IPS-NIHi7 (cell line): ENCODE measurements at regions not wholly inside any gene's neighbourhood (a gene's known extent, or its start where the extent isn't known, plus 50 kb on each side); places are given as distances from the start of the nearest gene placed in this dataset.
"Not testable (repeated sequence)": the region's sequence is repeated elsewhere in the genome, so short reads cannot be mapped to it uniquely, and the experiment has no call there.

Source experiments
- DNase-seq: peaks from one replicate; pipeline ENCODE4 v3.0.0; 2012; ENCODE audit warnings: mixed read lengths; ENCODE audit errors: extremely low spot score

DNA sequence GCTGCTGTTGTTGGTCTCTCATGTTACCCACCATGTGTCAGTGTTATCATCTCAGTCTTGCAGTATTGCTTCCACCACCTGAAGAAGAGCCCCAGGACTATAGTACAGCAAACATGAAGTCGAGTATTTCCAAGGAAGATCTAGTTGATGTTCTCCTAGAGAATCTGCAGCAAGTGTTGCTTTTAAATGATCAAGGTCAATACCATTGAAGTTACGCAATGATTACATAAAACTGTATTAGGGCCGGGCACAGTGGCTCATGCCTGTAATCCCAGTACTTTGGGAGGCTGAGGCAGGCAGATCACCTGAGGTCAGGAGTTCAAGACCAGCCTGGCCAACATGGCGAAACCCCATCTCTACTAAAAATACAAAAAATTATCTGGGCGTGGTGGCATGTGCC, 173.9 kb downstream of the TJP1 start:
- not testable (repeated sequence) for DNase-seq

DNA sequence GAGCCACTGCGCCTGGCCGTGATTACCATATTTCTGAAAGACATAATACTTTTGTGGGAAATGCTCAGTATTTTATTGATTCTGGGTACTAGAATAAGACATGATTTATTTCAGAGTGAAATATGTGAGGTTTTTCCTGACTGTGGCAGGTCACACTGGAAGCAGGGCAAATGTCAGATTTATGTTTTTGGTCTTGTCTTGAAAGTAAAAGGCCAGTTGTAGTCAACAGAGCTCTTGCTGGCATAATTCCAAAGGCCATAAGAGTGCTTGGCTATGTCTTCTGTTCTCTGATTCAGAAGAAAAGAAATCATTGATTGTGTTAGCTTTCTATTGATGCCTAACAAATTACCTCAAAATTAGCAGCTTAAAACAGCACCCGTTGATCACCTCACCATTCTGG, 176.4 kb downstream of the TJP1 start:
- DNase-seq: no peak

GRCh38 chr15:29644361-29644760, 177.9 kb downstream of the TJP1 start:
- not testable (repeated sequence) for DNase-seq

DNA sequence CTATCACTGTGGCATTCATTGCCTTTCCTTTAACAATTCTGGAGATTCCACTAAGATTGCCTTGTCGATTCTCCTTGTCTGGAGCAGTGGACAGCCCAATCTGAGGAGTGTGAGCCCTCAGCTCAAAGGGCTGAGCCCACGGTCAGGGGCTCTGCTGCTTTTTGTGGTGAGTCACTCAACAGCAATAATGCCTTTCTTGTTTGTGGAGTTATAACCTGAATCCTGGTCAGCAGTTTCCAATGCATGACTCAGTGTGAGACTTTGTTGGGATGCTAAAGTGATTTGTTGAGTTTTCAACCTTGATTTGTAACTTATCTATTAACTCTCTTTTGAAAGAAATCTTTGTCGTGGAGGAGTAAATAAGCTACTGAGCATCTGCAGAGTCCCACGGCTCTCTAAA, 183.5 kb downstream of the TJP1 start:
- DNase-seq: no peak

DNA sequence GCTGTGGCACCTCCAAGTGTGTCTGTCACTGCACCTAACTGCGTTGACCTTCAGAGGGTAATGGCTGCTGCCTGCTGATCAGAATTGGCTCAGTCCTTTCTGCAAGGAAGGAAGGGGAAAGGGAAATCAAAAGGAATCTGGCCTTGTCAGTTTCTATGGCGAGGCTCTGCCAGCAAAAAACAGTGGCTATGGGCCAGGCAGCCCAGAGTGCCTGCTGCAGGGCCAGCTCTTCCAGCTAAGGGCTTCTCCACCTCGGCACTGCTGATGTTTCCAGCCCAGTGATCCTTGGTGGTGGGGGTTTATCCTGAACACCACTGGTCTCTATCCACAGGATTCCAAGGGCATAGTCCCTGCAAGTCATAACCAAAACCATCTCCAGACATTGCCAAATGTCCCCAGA, 184.3 kb downstream of the TJP1 start:
- no peak for DNase-seq

DNA sequence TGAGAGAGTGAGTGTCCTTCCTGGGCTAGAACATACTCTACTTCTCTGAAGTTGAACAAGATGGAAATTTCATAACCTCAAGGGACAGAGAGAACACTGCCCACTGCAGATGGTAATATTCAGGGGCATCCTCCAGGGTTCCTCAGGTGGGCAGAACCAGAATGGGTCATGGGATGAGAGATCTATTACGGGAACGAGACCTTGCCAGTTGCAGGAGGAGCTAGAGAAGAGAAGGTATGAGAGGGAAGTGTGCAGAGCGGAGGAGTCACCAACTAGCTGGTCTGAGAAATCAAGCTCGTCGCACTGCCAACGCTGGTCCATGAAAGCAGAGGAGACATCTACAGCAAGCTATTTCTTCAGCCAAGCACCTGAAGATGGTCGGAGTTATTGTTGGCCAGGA, 184.7 kb downstream of the TJP1 start:
- no peak for DNase-seq

DNA sequence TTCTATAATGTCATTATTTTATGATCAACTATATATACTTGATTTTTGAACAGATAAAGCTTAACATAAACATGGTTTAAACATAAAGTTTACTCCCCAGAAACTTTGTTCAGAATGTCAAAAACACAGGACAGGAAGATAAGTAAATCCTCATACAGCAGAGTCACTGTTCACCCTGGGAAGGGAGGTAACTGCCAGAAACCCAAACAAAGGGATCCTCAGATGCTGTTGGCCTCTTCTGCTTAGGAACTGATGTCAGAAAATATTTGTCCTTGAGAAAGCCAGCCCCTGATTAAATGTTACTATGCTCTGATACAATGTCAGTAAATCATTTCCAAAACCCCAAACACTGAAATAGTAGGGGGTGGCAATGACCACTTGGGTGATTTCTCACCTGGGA, 185.3 kb downstream of the TJP1 start:
- no peak for DNase-seq

DNA sequence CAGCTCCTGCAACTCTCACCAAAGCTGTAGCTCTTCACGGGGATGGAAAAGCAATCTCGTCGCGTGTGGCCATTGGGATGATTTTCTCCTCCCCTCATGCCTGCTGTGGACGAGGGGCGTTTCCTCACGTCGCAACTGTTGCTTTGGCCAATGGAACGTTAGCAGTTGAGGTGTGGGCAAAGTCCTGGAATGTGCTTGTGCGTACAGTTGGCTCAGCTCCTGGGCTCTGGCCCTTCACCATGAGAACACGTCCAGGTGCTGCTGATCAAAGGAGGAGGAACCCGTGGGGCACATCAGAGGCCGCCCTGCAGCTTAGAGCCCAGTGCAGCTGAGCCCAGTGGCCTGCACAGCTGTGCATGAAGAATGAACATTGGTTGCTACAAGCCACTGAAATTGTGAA, 186.1 kb downstream of the TJP1 start:
- DNase-seq: no peak

GRCh38 chr15:29635513-29636098, 186.7 kb downstream of the TJP1 start:
- no peak for DNase-seq

- no peak for DNase-seq
Observed at GRCh38 chr15:29633971-29634370, 188.3 kb downstream of the TJP1 start.

DNA sequence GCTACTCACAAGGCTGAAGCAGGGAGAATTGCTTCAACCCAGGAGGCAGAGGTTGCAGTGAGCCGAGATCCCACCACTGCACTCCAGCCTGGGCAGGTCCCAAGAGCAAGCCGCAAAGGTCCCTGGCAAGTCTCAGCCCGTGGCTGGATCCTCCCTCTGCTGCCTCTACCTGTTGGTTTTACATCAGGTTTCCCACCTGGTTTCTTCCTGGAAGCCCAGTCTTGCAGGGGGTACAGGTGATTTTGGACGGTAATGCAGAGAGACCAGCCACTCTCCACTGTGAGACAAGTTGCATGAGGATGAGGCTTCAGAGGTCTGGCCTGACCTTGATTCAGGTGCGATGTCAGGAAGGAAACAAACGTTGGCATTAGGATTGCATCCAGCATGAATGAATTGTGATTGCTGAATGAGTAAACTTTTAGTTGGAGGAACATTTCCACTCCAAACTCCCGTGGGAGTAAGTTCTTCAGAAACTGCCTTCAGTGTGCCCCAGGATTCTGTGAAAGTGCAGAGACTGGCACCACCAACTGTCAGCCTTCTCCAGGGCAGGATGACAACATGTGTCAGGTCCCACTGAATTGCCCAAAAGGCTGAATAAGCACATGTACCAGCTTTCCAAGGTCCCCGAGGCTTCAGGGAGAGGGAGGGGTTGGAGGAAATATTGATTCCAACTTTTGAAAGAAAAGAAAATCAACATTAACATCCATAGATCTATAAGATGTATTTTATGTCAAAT, 189.4 kb downstream of the TJP1 start:
- no peak for DNase-seq

- DNase-seq: no peak
Observed at GRCh38 chr15:29631076-29632070, 190.9 kb downstream of the TJP1 start.

DNA sequence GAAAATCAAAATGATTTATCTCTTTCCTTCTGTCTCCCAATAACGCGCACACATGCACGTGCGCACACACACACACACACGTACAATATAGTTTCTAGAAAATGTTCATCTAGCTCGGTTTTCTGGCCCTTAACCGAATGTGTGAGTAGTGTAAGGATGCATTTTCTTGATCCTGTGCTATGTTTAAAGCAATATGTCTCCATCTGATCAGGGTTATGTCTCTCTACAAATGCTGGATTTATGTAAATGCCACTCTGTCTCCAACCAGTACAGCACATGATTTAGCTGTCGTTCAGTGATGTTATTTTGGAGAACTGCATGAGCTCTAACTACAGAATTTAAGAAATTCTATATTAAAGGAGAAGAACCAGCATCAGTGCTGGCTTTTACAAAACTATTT, 198.0 kb downstream of the TJP1 start:
- no peak for DNase-seq

DNA sequence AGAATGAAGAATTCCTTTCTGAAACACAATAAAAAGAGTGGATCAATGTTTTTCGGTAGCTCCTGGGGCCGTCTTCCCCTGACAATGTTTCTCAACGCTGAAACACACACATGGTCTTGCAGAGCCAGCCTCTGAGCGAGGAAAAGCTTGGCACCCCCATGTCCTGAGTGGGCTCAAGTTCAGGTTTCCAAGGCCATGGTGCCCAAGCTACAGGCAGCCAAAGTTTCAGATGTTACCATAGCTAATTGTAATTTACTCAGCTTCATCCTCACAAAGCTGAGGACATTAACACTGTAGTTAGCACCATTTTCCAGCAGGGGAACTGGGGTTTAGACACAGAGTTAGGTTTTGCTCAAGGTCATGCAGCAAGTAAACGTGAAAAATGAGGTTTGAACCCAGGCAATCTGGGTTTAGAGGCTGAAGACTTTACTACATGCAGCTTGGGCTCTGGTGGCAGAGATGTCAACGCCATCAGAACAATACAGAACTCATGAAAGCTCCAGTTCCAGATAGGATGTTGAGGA, 199.1 kb downstream of the TJP1 start:
- DNase-seq: no peak

- DNase-seq: no peak
Observed at GRCh38 chr15:29622637-29623036, 199.6 kb downstream of the TJP1 start.

- no peak for DNase-seq
Observed at GRCh38 chr15:29621616-29622015, 200.7 kb downstream of the TJP1 start.

GRCh38 chr15:29618586-29618985, 203.7 kb downstream of the TJP1 start:
- no peak for DNase-seq

DNA sequence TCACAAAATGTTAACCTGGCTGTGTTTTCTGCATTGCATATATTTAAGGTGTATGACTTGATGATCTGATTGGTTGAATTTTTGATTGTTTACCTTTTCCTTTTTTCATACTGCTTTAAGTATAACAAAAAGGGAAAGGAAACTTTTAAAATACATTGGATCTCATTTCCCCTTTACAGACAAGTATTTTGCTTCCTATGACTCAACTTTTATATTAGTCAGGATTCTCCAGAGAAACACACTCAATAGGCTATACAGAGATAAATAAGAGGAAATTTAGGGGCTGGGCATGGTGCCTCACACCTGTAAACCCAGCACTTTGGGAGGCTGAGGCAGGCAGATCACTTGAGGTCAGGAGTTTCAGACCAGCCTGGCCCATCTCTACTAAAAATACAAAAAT, 205.8 kb downstream of the TJP1 start:
- no peak for DNase-seq

DNA sequence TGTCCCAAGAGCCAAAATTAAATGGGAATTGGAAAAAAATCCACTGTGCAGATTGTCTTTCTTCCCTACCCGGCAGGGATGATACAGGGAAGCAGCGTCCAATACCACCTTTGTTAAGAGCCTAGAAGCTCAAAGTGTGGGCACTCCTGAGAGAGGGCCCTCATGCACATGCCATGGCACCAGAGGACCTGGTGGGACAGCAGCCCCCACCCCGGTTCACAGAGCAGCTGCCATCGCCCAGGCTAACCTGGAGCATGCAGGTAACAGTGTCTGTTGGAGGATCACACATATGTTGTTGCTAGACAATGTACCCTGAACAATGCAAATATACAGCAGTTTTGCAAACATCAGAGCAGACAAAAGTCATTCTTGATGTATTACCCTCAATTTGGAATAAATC, 206.5 kb downstream of the TJP1 start:
- DNase-seq: no peak

DNA sequence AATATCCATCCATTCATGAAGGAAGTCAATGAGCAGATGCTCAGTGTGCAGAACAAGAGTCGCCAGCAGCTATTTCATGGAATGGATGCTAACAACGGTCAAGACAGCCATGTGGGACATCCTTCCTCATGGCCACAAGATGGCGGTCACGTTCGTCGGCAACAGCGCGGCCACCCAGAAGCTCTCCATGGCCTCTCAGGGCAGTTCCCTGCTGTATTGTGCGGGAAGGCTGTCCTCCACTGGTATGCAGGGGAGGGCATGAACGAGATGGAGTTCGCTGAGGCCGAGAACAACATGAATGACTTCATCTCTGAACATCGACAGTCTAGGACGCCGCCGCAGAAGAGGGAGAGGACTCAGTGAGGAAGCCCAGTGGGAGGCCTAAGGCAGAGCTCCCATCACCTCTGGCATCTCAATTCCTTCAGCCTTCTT, 208.3 kb downstream of the TJP1 start:
- DNase-seq: peak; percentile 65

DNA sequence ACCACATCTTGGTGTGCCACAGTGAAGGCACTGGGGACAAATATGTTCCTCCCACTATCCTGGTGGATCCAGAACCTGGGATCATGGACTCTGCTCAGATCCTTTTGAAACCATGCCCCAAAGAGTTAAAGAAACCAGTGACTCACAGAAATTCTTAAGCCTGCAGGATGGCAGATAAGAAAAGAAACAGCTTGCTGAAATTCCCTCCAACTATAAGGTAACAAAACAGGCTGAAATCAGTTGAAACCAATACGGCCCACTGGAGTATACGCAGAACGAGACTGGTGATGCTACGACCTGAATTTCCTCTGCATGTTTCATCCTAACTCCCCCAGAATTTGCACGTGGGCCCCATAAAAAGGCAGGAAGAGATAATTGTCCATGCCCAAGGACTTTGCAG, 209.6 kb downstream of the TJP1 start:
- DNase-seq: no peak

- peak; percentile 52 for DNase-seq
Observed at GRCh38 chr15:29612096-29612495, 210.2 kb downstream of the TJP1 start.
